ENCODE measurements at regions not wholly inside any gene's neighbourhood (a gene's known extent, or its start where the extent isn't known, plus 50 kb on each side); places are given as distances from the start of the nearest gene placed in this dataset.

DNA sequence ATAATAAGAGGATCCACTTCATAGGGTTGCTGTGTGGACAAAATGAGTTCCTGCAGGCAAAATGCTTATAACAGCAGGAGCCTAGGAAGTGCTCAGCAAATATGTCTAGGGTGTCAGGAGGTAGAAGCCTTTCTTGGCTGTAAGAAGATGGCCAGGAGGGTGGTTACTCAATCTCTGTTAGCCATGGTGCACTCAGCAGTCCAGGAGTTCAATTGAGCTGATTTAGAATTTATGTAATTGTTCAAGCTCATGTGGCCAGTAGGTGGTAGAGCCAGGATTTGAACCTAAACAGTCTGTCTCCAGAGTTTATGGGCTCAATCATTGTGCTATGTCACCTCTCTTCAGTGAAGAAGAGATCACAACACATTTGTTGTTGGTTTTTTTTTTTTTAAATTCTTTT lies 381.2 kb downstream of the KIF4B start:
- H3K27ac ChIP-seq (ENCODE audit: low read length): no peak overlapping the region
- no peak overlapping the region for H3K9ac ChIP-seq (ENCODE audit: low read depth, low read length)
- no peak overlapping the region for H3K4me2 ChIP-seq (ENCODE audit: insufficient read depth, low read length)
- peaks cover 3% of the 10 kb centered on the region for H3K27me3 ChIP-seq (ENCODE audit: insufficient read depth, low read length, poor library complexity)
- ATAC-seq (ENCODE audit: insufficient read depth, low read depth) (no peak), DNase-seq (no peak)
- H3K36me3 ChIP-seq (ENCODE audit: insufficient read depth, low read length): no peaks in the 10 kb centered on the region
- no peak overlapping the region for H2AFZ ChIP-seq (ENCODE audit: low read depth, low read length)
- H3K4me3 ChIP-seq (ENCODE audit: low read depth in 1 of 2, low read length in 2 of 2): no peak overlapping the region
- TF ChIP-seq EZH2 (IDR thresholded peaks at IDR 0.05; ENCODE audit: borderline replicate concordance, low read depth, low read length, severe bottlenecking): no peak
- TF ChIP-seq, protein P1, sequence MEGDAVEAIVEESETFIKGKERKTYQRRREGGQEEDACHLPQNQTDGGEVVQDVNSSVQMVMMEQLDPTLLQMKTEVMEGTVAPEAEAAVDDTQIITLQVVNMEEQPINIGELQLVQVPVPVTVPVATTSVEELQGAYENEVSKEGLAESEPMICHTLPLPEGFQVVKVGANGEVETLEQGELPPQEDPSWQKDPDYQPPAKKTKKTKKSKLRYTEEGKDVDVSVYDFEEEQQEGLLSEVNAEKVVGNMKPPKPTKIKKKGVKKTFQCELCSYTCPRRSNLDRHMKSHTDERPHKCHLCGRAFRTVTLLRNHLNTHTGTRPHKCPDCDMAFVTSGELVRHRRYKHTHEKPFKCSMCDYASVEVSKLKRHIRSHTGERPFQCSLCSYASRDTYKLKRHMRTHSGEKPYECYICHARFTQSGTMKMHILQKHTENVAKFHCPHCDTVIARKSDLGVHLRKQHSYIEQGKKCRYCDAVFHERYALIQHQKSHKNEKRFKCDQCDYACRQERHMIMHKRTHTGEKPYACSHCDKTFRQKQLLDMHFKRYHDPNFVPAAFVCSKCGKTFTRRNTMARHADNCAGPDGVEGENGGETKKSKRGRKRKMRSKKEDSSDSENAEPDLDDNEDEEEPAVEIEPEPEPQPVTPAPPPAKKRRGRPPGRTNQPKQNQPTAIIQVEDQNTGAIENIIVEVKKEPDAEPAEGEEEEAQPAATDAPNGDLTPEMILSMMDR (IDR thresholded peaks at IDR 0.05; ENCODE audit: borderline replicate concordance, extremely low read depth, low read length, poor library complexity, severe bottlenecking): no peak
- H3K9me3 ChIP-seq (ENCODE audit: insufficient read depth, low read length, severe bottlenecking): no peaks in the 10 kb centered on the region
- H4K20me1 ChIP-seq (ENCODE audit: insufficient read depth, low read length): no peaks in the 10 kb centered on the region
- no peaks in the 10 kb centered on the region for H3K79me2 ChIP-seq (ENCODE audit: insufficient read depth, low read length)
- no peaks in the 10 kb centered on the region for H3K4me1 ChIP-seq (ENCODE audit: insufficient read depth, low read length)

DNA sequence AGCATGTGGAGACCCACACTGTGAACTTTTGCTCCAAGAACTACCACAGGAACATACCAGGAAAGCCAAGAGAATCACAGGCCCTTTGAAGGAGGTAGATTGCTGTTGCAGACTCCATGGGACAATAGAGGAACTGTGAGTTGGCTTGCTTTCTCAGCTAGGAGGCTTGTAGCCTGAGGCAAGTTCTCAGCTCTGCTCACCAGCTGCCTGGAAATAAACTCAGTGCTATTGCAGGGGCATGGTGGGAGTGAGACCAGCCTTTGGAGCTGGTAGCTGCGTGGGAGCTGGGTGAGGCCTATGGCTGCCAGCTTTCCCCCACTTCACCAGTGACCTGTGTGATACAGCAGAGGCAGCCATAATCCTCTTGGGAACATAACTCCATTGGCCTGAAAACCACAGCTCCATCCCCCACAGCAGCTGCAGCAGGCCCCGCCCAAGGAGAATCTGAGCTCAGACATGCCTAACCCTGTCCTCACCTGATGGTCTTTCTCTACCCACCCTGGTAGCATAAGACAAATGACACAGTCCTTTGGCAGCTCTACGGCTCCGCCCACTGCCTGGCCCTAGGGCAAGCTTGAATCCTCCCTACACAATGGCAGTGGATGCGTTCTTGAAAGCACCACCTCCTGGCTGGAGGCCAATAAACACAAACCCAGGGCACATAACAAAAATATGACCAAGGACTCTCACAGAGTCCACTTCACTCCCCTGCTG lies 389.5 kb downstream of the KIF4B start:
- ATAC-seq (ENCODE audit: insufficient read depth, low read depth): no peak
- no peaks in the 10 kb centered on the region for H3K9me3 ChIP-seq (ENCODE audit: insufficient read depth, low read length, severe bottlenecking)
- H3K27me3 ChIP-seq (ENCODE audit: insufficient read depth, low read length, poor library complexity): no peaks in the 10 kb centered on the region
- no peak overlapping the region for H3K9ac ChIP-seq (ENCODE audit: low read depth, low read length)
- H3K4me1 ChIP-seq (ENCODE audit: insufficient read depth, low read length): no peaks in the 10 kb centered on the region
- DNase-seq: no peak
- no peaks in the 10 kb centered on the region for H3K36me3 ChIP-seq (ENCODE audit: insufficient read depth, low read length)
- no peak overlapping the region for H3K4me2 ChIP-seq (ENCODE audit: insufficient read depth, low read length)
- no peak overlapping the region for H3K4me3 ChIP-seq (ENCODE audit: low read depth in 1 of 2, low read length in 2 of 2)
- TF ChIP-seq, protein P1 (IDR thresholded peaks at IDR 0.05; ENCODE audit: borderline replicate concordance, extremely low read depth, low read length, poor library complexity, severe bottlenecking): no peak
- TF ChIP-seq EZH2 (IDR thresholded peaks at IDR 0.05; ENCODE audit: borderline replicate concordance, low read depth, low read length, severe bottlenecking): no peak
- H2AFZ ChIP-seq (ENCODE audit: low read depth, low read length): no peak overlapping the region
- no peak overlapping the region for H3K27ac ChIP-seq (ENCODE audit: low read length)
- H3K79me2 ChIP-seq (ENCODE audit: insufficient read depth, low read length): no peaks in the 10 kb centered on the region
- no peaks in the 10 kb centered on the region for H4K20me1 ChIP-seq (ENCODE audit: insufficient read depth, low read length)

DNA sequence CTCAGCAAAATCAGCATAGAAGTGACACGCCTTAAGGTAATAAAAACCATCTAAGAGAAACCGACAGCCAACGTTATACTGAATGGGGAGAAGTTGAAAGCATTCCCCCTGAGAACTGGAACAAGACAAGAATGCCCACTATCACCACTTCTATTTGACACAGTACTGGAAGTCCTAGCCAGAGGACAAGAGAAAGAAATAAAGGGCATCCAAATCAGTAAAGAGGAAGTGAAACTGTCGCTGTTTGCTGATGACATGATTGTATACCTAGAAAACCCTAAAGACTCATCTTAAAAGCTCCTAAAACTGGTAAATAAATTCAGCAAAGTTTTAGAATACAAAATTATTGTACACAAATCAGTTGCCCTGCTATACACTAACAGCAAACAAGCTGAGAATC lies 393.3 kb downstream of the KIF4B start:
- no peaks in the 10 kb centered on the region for H4K20me1 ChIP-seq (ENCODE audit: insufficient read depth, low read length)
- no peak overlapping the region for H3K27ac ChIP-seq (ENCODE audit: low read length)
- H3K9ac ChIP-seq (ENCODE audit: low read depth, low read length): no peak overlapping the region
- DNase-seq (no peak), ATAC-seq (ENCODE audit: insufficient read depth, low read depth) (no peak)
- no peak overlapping the region for H3K4me3 ChIP-seq (ENCODE audit: low read depth in 1 of 2, low read length in 2 of 2)
- H3K79me2 ChIP-seq (ENCODE audit: insufficient read depth, low read length): no peaks in the 10 kb centered on the region
- H3K9me3 ChIP-seq (ENCODE audit: insufficient read depth, low read length, severe bottlenecking): no peaks in the 10 kb centered on the region
- H3K27me3 ChIP-seq (ENCODE audit: insufficient read depth, low read length, poor library complexity): no peaks in the 10 kb centered on the region
- H2AFZ ChIP-seq (ENCODE audit: low read depth, low read length): no peak overlapping the region
- H3K4me1 ChIP-seq (ENCODE audit: insufficient read depth, low read length): no peaks in the 10 kb centered on the region
- H3K4me2 ChIP-seq (ENCODE audit: insufficient read depth, low read length): no peak overlapping the region
- no peak for TF ChIP-seq EZH2 (IDR thresholded peaks at IDR 0.05; ENCODE audit: borderline replicate concordance, low read depth, low read length, severe bottlenecking)
- no peaks in the 10 kb centered on the region for H3K36me3 ChIP-seq (ENCODE audit: insufficient read depth, low read length)

DNA sequence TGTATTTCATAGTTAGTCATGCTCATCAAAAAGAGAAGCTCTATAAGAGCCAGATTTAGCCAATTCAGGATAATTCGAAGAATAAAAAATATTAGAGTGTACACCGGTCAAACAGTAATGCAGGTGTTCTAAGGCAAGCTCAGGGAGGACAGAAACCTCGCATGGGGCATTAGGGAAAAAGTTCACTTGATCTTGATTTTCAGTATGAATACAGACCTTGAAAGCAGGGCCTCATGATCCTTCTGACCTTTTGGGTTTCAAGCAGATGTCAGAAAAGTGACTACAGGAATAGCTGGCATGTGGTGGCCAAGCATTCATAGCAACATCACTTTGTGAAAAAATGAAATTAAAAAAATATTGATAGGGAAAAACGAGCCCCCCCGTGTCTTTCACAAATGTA lies 394.9 kb downstream of the KIF4B start:
- H3K4me1 ChIP-seq (ENCODE audit: insufficient read depth, low read length): no peaks in the 10 kb centered on the region
- DNase-seq (no peak), ATAC-seq (ENCODE audit: insufficient read depth, low read depth) (no peak)
- H3K27me3 ChIP-seq (ENCODE audit: insufficient read depth, low read length, poor library complexity): no peaks in the 10 kb centered on the region
- TF ChIP-seq EZH2 (IDR thresholded peaks at IDR 0.05; ENCODE audit: borderline replicate concordance, low read depth, low read length, severe bottlenecking): no peak
- TF ChIP-seq, protein P1 (IDR thresholded peaks at IDR 0.05; ENCODE audit: borderline replicate concordance, extremely low read depth, low read length, poor library complexity, severe bottlenecking): no peak
- no peak overlapping the region for H3K4me2 ChIP-seq (ENCODE audit: insufficient read depth, low read length)
- H3K36me3 ChIP-seq (ENCODE audit: insufficient read depth, low read length): no peaks in the 10 kb centered on the region
- no peaks in the 10 kb centered on the region for H4K20me1 ChIP-seq (ENCODE audit: insufficient read depth, low read length)
- no peak overlapping the region for H2AFZ ChIP-seq (ENCODE audit: low read depth, low read length)
- no peaks in the 10 kb centered on the region for H3K79me2 ChIP-seq (ENCODE audit: insufficient read depth, low read length)
- H3K9me3 ChIP-seq (ENCODE audit: insufficient read depth, low read length, severe bottlenecking): no peaks in the 10 kb centered on the region
- no peak overlapping the region for H3K27ac ChIP-seq (ENCODE audit: low read length)
- H3K4me3 ChIP-seq (ENCODE audit: low read depth in 1 of 2, low read length in 2 of 2): no peak overlapping the region
- no peak overlapping the region for H3K9ac ChIP-seq (ENCODE audit: low read depth, low read length)

Measured in DND-41 (cell line).